Activated T-helper 1 cell treated with Interleukin-2 at 50 U/mL for 16 hours (primary cell): ENCODE measurements at regions not wholly inside any gene's neighbourhood (a gene's known extent, or its start where the extent isn't known, plus 50 kb on each side); places are given as distances from the start of the nearest gene placed in this dataset.

Source experiments
- DNase-seq: peaks from one replicate; pipeline ENCODE4 v3.0.0-alpha.2; 2020; ENCODE audit warnings: low read depth

- no peak for DNase-seq
Observed at GRCh38 chr11:127307700-127308099, 307.1 kb upstream of the KIRREL3 start.

- DNase-seq: no peak
Observed at GRCh38 chr11:127304634-127305033, 304.1 kb upstream of the KIRREL3 start.

GRCh38 chr11:127288926-127289325 lies 288.4 kb upstream of the KIRREL3 start:
- DNase-seq: no peak

GRCh38 chr11:127281534-127281933 lies 281.0 kb upstream of the KIRREL3 start:
- no peak for DNase-seq

GRCh38 chr11:127275774-127276173 lies 275.2 kb upstream of the KIRREL3 start:
- DNase-seq: no peak

GRCh38 chr11:127274328-127274676 lies 273.7 kb upstream of the KIRREL3 start:
- DNase-seq: no peak

- no peak for DNase-seq
Observed at GRCh38 chr11:127273593-127274327, 273.2 kb upstream of the KIRREL3 start.

- no peak for DNase-seq
Observed at GRCh38 chr11:127270851-127271250, 270.3 kb upstream of the KIRREL3 start.

- DNase-seq: no peak
Observed at GRCh38 chr11:127269911-127270310, 269.3 kb upstream of the KIRREL3 start.

- no peak for DNase-seq
Observed at GRCh38 chr11:127268932-127269331, 268.4 kb upstream of the KIRREL3 start.

- no peak for DNase-seq
Observed at GRCh38 chr11:127268521-127268920, 268.0 kb upstream of the KIRREL3 start.

GRCh38 chr11:127259102-127259501 lies 258.5 kb upstream of the KIRREL3 start:
- DNase-seq: no peak

- DNase-seq: no peak
Observed at GRCh38 chr11:127255209-127255608, 254.6 kb upstream of the KIRREL3 start.

GRCh38 chr11:127252321-127252720 lies 251.8 kb upstream of the KIRREL3 start:
- no peak for DNase-seq

GRCh38 chr11:127249576-127249975 lies 249.0 kb upstream of the KIRREL3 start:
- DNase-seq: no peak

GRCh38 chr11:127248476-127248875 lies 247.9 kb upstream of the KIRREL3 start:
- DNase-seq: no peak

- no peak for DNase-seq
Observed at GRCh38 chr11:127247261-127247851, 246.8 kb upstream of the KIRREL3 start.

- DNase-seq: no peak
Observed at GRCh38 chr11:127242676-127243075, 242.1 kb upstream of the KIRREL3 start.

GRCh38 chr11:127238321-127238720 lies 237.8 kb upstream of the KIRREL3 start:
- DNase-seq: no peak

- no peak for DNase-seq
Observed at GRCh38 chr11:127236776-127237175, 236.2 kb upstream of the KIRREL3 start.

GRCh38 chr11:127233998-127234397 lies 233.4 kb upstream of the KIRREL3 start:
- DNase-seq: no peak

- DNase-seq: no peak
Observed at GRCh38 chr11:127230392-127230791, 229.8 kb upstream of the KIRREL3 start.

- no peak for DNase-seq
Observed at GRCh38 chr11:127226949-127227348, 226.4 kb upstream of the KIRREL3 start.

GRCh38 chr11:127226380-127226779 lies 225.8 kb upstream of the KIRREL3 start:
- DNase-seq: no peak
